ENCODE measurements at regions not wholly inside any gene's neighbourhood (a gene's known extent, or its start where the extent isn't known, plus 50 kb on each side); places are given as distances from the start of the nearest gene placed in this dataset.

- DNase-seq (ENCODE audit: low read depth in 1 of 2, low spot score in 1 of 2): peak; percentile 32 to 67
- H3K27ac ChIP-seq (replicated peaks): no peak overlapping the region; the same call in 1 of the 2 replicates
Measured at GRCh38 chr2:223668302-223668998, 66.3 kb upstream of the SCG2 start.

GRCh38 chr2:223654384-223654915 lies 52.3 kb upstream of the SCG2 start:
- DNase-seq (ENCODE audit: low read depth in 1 of 2, low spot score in 1 of 2): no peak
- no peaks in the 10 kb centered on the region for H3K27me3 ChIP-seq (ENCODE audit: insufficient read depth, poor library complexity, severe bottlenecking)
- H3K4me3 ChIP-seq (replicated peaks; ENCODE audit: insufficient read depth, low read length): no peak overlapping the region
- H3K27ac ChIP-seq (replicated peaks): no peak overlapping the region
- TF ChIP-seq SPI1 (IDR thresholded peaks at IDR 0.05; ENCODE audit: borderline replicate concordance, low read depth) (no peak), GABPA (IDR thresholded peaks at IDR 0.05; ENCODE audit: low read depth) (no peak), POLR2AphosphoS5 (IDR thresholded peaks at IDR 0.05; ENCODE audit: low read depth) (no peak), REST (IDR thresholded peaks at IDR 0.05; ENCODE audit: insufficient replicate concordance, low read depth) (no peak), CTCF (IDR thresholded peaks at IDR 0.05; ENCODE audit: insufficient read depth, low read length) (no peak)

More at GRCh38 chr2:223668302-223668998, 66.3 kb upstream of the SCG2 start:
- Histone ChIP-seq H3K4me3 (replicated peaks; ENCODE audit: insufficient read depth, low read length) (no peak overlapping the region), H3K27me3 (ENCODE audit: insufficient read depth, poor library complexity, severe bottlenecking) (no peaks in the 10 kb centered on the region)
- TF ChIP-seq POLR2AphosphoS5 (IDR thresholded peaks at IDR 0.05; ENCODE audit: low read depth) (no peak), CTCF (IDR thresholded peaks at IDR 0.05; ENCODE audit: insufficient read depth, low read length) (no peak), REST (IDR thresholded peaks at IDR 0.05; ENCODE audit: insufficient replicate concordance, low read depth) (no peak), GABPA (IDR thresholded peaks at IDR 0.05; ENCODE audit: low read depth) (no peak), SPI1 (IDR thresholded peaks at IDR 0.05; ENCODE audit: borderline replicate concordance, low read depth) (no peak)

- TF ChIP-seq POLR2AphosphoS5 (IDR thresholded peaks at IDR 0.05; ENCODE audit: low read depth): no peak
- TF ChIP-seq SPI1 (IDR thresholded peaks at IDR 0.05; ENCODE audit: borderline replicate concordance, low read depth): no peak
- no peak for TF ChIP-seq GABPA (IDR thresholded peaks at IDR 0.05; ENCODE audit: low read depth)
- no peak for TF ChIP-seq REST (IDR thresholded peaks at IDR 0.05; ENCODE audit: insufficient replicate concordance, low read depth)
- no peak for TF ChIP-seq CTCF (IDR thresholded peaks at IDR 0.05; ENCODE audit: insufficient read depth, low read length)
- Histone ChIP-seq H3K27me3 (ENCODE audit: insufficient read depth, poor library complexity, severe bottlenecking) (no peaks in the 10 kb centered on the region), H3K27ac (replicated peaks) (no peak overlapping the region), H3K4me3 (replicated peaks; ENCODE audit: insufficient read depth, low read length) (no peak overlapping the region)
- no peak for DNase-seq (ENCODE audit: low read depth in 1 of 2, low spot score in 1 of 2)
Measured at GRCh38 chr2:223652902-223653301, 50.7 kb upstream of the SCG2 start.
